Right lobe of liver (tissue), 4 donors: ENCODE measurements at regions not wholly inside any gene's neighbourhood (a gene's known extent, or its start where the extent isn't known, plus 50 kb on each side); places are given as distances from the start of the nearest gene placed in this dataset.

Experiments
- POLR2A ChIP-seq: fragments of 450-650 bp; IDR thresholded peaks from one replicate; pipeline ENCODE4 v1.6.1; 2017; ENCODE audit warnings: antibody characterized with exemption, mild to moderate bottlenecking
- TF ChIP-seq, protein P1 (sequence below), 4 donors: fragments of 200-600 bp in 3 of 4; fragments of 450-650 bp in 1 of 4; IDR thresholded peaks; one replicate each; pipeline versions ENCODE4 v1.5.1 to v1.8.0; 2016 to 2022; ENCODE audit warnings: antibody characterized with exemption in 4 of 4, mild to moderate bottlenecking in 2 of 4
- donor health status: DM: no; HTN: no; CAD: no.
- donor health status: DM: no; HTN: no; CAD: no.
- donor health status: DM: no; HTN: yes; CAD: no.

DNA sequence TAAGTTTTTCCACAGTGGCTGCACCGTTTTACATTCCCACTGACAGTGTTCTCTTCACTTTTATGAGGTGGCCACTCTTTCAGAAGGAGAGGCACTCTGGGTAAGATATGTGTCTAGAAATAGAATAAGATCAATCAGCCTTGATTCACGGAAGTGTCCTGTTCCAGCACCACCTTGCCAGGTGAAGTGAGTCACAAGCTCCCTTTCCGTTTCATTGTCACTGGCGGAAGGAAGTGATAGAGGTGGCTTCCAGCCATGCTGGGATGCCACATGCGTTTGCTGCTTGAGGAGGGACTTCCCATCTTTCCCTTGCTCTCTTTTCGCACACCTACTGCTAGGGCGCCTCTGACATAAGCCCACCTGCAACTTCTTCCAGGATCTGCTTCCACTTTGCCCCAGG lies 217.1 kb downstream of the PIK3R1 start:
- TF ChIP-seq, protein P1, sequence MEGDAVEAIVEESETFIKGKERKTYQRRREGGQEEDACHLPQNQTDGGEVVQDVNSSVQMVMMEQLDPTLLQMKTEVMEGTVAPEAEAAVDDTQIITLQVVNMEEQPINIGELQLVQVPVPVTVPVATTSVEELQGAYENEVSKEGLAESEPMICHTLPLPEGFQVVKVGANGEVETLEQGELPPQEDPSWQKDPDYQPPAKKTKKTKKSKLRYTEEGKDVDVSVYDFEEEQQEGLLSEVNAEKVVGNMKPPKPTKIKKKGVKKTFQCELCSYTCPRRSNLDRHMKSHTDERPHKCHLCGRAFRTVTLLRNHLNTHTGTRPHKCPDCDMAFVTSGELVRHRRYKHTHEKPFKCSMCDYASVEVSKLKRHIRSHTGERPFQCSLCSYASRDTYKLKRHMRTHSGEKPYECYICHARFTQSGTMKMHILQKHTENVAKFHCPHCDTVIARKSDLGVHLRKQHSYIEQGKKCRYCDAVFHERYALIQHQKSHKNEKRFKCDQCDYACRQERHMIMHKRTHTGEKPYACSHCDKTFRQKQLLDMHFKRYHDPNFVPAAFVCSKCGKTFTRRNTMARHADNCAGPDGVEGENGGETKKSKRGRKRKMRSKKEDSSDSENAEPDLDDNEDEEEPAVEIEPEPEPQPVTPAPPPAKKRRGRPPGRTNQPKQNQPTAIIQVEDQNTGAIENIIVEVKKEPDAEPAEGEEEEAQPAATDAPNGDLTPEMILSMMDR (IDR thresholded peaks at IDR 0.05) = no peak
- no peak for TF ChIP-seq POLR2A
